ENCODE measurements at regions not wholly inside any gene's neighbourhood (a gene's known extent, or its start where the extent isn't known, plus 50 kb on each side); places are given as distances from the start of the nearest gene placed in this dataset.
"Not testable (repeated sequence)": the region's sequence is repeated elsewhere in the genome, so short reads cannot be mapped to it uniquely, and the experiment has no call there.

DNA sequence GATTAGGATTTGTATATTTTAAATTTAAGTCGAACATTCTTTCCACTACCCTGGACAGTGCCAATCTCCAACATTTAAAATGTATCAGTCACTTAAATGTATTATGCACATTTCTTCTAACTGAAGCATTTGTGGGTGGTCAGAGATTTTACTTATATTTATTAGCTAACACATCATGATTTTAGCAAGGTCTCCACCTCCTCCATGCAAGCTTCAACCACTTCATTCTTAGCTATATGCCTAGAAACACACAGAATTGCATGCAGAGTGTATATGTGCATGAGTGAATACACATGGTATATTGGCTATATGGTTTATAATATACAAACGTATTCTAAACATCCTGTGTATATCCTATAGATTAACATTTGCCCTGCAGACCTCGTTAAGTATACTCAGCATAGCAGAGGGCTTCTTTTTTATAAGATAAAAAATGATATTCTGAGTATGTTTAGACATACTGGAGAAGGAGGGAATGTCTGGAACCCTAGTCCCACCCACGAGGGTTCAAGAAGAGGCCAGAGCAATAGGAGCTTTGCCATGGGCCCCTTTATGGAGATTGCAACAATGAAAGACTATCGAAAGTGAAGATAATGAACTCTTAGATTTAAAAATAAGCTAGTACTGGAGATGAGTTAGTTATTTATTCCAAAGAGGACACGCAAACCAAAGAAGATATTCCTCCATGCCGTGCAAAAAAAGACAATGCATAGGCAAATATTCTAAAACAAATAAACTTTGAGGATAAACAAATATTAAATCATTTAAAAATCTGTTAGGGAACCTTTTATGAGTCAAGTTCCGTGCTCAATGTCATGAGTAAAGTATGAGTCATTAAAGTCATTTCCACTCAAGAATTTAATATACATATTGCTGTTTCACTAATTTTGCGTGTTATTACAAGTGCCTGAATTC lies 480.4 kb downstream of the SIPA1L2 start:
- no peak overlapping the region for H3K4me3 Mint-ChIP-seq
- peaks cover 3% of the 10 kb centered on the region for H3K27me3 Mint-ChIP-seq
- H3K4me1 Mint-ChIP-seq, result no peaks in the 10 kb centered on the region
- H3K9me3 Mint-ChIP-seq, result no peaks in the 10 kb centered on the region
- no peaks in the 10 kb centered on the region for H3K36me3 Mint-ChIP-seq
- H3K27ac Mint-ChIP-seq, result no peak overlapping the region

DNA sequence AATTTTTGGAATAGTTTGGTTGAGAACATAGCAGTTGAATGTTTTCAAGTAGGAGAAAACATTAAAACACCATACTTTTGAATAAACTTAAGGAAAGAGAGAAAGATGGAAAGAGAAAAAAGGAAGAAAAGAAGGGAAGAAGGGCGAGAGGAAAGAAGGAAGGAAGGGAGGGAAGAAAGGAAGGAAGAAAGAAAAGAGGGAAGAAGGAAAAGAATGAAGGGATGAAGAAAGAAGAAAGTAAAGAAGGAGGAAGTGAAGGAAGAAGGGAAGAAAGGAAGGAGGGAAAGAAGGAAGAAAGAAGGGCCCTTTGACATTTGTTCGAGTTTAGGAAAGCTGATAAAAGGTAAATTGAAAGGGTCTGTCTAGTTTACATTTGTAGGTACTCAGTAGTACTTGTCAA lies 482.7 kb downstream of the SIPA1L2 start:
- Mint-ChIP-seq H3K4me3 (no peak overlapping the region), H3K27ac (no peak overlapping the region), H3K9me3 (no peaks in the 10 kb centered on the region), H3K27me3 (peaks cover 3% of the 10 kb centered on the region), H3K4me1 (no peaks in the 10 kb centered on the region), H3K36me3 (no peaks in the 10 kb centered on the region)

DNA sequence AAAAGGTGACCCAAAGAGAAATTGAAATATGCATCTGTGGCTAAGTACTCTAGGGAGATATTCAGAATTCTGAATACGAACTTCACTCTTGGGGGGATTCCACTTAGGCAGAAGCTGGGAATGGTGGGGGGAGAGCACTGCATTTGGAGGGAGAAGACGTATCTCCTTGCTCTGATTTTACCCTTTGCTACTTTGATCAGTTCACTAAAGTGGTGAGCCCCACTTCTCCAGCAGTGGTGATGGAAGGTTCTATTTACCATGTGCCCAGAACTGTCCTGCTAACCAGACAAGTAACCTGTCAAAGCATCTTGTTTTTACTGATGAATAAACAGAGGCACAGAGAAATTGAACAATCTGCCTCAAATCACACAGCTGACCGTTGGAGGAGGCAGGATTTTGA lies 483.4 kb downstream of the SIPA1L2 start:
- H3K27me3 Mint-ChIP-seq, result peaks cover 3% of the 10 kb centered on the region
- H3K9me3 Mint-ChIP-seq, result no peaks in the 10 kb centered on the region
- no peak overlapping the region for H3K4me3 Mint-ChIP-seq
- H3K27ac Mint-ChIP-seq, result no peak overlapping the region
- no peaks in the 10 kb centered on the region for H3K36me3 Mint-ChIP-seq
- no peaks in the 10 kb centered on the region for H3K4me1 Mint-ChIP-seq

DNA sequence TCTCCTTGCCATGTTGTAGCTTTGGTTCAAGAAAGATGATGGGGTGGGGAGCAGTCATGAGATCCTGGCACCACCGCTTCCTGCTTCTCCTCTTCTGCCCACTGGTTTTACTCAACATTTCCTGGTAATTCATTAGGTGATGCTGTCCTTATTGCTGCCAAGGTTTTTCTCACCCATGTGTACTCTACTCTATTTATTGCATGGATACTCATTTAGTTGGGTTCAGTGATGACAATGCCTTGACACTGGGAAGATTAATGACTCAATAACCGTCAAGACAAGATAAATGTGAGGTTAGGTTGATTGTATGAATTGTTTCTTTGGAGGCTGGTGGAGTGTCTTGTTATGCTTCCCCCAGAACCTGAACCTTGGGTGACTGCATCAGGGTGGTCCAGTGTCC lies 484.2 kb downstream of the SIPA1L2 start:
- no peak overlapping the region for H3K4me3 Mint-ChIP-seq
- H3K27ac Mint-ChIP-seq, result no peak overlapping the region
- no peaks in the 10 kb centered on the region for H3K4me1 Mint-ChIP-seq
- peaks cover 2% of the 10 kb centered on the region for H3K9me3 Mint-ChIP-seq
- H3K27me3 Mint-ChIP-seq, result peaks cover 3% of the 10 kb centered on the region
- no peaks in the 10 kb centered on the region for H3K36me3 Mint-ChIP-seq

DNA sequence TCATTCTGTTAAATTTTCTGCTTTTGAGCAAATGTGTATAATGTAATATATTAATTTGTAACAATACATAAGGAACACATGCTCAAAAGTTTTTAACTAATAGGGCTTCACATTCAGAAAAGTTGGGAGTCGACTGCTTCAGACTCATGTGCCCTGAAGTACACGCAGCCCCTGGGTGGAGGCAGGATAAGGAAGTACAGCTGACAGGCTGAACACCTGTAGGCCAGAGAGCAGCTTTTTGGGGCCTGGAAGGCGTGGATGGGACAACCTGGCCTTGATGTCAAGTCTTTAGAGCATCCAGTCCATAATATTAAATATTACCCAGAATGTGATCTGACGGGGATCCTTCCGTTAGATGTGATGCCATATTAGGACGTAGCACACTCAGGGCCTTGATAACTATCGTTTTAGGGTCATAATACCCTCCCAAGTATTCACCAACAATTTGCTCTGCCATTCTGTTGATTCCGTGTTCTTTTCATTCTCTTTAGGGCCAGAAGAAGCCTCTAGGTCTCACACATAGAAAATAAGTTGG lies 485.2 kb downstream of the SIPA1L2 start:
- no peak overlapping the region for H3K4me3 Mint-ChIP-seq
- peaks cover 5% of the 10 kb centered on the region for H3K9me3 Mint-ChIP-seq
- H3K36me3 Mint-ChIP-seq, result no peaks in the 10 kb centered on the region
- peaks cover 3% of the 10 kb centered on the region for H3K27me3 Mint-ChIP-seq
- H3K4me1 Mint-ChIP-seq, result no peaks in the 10 kb centered on the region
- no peak overlapping the region for H3K27ac Mint-ChIP-seq

DNA sequence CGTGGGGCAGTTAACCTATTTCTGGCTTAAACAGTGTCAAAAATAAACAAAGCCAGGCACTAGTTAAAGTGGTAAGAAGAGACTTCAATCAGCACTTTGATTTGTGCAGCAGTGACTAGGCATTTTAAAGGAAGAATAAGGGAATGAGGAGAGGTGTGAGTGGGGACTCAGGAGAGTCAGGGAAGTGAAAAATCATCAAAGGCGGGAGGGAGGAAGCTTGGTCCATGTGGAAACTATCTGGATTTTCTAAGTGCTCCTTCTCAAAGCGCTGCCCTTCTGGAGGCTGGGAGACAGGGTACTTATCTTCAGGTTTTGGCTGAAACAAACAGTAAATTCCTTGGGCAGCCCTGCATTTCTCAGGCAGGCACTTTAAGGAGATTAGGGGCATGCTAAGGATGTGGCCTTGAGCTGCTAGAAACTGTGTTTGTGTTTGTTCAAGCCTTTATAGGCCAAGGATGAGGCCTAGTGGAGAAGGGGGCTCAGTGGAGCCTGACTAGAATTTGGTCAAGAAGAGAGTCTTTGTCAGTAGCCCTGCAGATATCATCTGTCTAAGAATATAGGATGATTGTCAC lies 486.5 kb downstream of the SIPA1L2 start:
- Mint-ChIP-seq H3K27me3 (peaks cover 3% of the 10 kb centered on the region), H3K4me1 (no peaks in the 10 kb centered on the region), H3K9me3 (peaks cover 5% of the 10 kb centered on the region), H3K36me3 (no peaks in the 10 kb centered on the region), H3K27ac (no peak overlapping the region), H3K4me3 (no peak overlapping the region)

DNA sequence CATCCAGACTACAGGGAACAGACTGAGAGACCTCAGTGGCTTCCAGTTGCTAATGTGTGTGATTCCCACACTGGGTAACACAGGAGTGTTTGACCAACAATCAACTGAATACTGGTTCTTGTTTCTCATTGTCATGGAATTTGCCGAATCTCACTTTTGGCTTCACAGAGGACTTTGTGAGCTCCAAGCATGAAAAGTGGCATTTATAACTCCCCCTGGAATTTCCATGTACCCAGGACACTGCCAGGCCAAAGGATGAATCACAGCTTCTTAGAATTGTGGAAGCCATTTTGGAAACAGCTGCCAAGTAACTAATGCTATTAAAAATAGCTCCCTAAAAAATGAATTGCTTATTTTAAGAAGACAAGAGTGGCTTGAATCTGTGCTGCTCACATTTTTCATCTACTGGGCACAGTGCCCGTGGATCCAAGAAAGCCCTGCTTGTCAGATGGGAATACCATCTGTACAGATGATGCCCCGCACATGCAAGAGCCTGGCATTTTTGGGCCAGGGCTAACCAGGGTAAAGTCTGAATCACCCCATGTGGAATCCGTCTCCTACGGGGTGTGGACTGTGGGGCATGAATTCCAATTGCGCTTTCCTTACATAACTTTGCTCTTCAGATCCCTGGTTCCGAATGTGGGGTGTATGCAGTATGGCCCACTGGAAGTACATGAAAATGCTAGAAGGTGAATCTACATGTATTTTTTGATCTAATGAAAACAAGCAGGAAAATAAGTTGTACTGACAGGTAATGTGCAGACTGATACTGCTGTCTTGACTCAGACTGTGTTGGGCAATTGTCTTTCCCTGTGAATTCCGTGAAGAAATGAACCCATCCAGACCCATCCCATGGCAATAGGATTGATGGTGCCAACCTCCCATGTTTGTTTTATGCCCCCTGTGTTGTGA lies 487.3 kb downstream of the SIPA1L2 start:
- Mint-ChIP-seq H3K27me3 (peaks cover 3% of the 10 kb centered on the region), H3K9me3 (peaks cover 5% of the 10 kb centered on the region), H3K27ac (no peak overlapping the region), H3K4me3 (no peak overlapping the region), H3K4me1 (no peaks in the 10 kb centered on the region), H3K36me3 (no peaks in the 10 kb centered on the region)

DNA sequence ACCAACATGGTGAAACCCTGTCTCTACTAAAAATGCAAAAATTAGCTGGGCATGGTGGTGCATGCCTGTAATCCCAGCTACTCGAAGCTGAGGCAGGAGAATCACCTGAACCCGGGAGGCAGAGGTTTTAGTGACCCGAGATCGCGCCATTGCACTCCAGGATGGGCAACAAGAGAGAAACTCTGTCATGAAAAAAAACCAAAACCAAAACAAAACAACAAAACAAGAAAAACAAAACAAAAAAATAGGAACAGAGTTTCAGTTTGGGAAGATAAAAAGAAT lies 488.8 kb downstream of the SIPA1L2 start:
- not testable (repeated sequence) for H3K4me3 Mint-ChIP-seq, H3K27ac Mint-ChIP-seq

DNA sequence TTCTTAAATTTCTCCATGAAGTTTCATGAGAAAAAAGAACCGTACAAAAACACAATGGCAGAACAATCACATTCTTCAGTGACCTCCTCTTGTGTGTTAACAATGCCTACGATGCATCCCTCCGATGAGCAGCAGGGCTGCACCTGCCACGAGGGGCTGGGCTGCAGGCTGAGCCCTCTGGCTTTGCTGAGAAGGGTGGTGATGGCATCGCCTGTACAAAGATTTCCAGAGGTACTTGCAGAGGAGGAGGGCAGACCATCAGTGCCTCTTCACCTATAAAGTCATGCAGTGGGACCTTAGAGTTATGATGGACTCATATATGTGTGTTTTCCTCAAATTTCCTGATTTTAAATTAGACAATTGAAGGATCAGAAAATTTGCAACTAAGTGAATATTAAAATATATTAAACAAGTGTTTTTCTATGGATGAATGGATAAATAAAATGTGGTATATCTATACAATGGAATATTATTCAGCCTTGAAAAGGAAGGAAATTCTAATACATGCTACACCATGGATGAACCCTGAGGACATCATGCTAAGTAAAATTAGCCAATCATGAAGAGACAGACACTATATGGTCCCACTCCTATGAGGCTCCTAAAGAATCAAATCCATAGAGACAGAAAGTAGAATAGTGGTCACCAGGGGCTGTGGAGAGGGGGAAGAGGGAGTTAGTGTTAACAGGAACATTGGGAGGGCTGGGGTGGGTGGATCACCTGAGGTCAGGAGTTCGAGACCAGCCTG lies 489.3 kb downstream of the SIPA1L2 start:
- Mint-ChIP-seq H3K4me1 (no peaks in the 10 kb centered on the region), H3K36me3 (no peaks in the 10 kb centered on the region), H3K27ac (no peak overlapping the region), H3K27me3 (peaks cover 5% of the 10 kb centered on the region), H3K9me3 (peaks cover 5% of the 10 kb centered on the region), H3K4me3 (no peak overlapping the region)

More for the DNA sequence above, 488.8 kb downstream of the SIPA1L2 start:
- not testable (repeated sequence) for H3K36me3 Mint-ChIP-seq, H3K27me3 Mint-ChIP-seq, H3K9me3 Mint-ChIP-seq, H3K4me1 Mint-ChIP-seq

DNA sequence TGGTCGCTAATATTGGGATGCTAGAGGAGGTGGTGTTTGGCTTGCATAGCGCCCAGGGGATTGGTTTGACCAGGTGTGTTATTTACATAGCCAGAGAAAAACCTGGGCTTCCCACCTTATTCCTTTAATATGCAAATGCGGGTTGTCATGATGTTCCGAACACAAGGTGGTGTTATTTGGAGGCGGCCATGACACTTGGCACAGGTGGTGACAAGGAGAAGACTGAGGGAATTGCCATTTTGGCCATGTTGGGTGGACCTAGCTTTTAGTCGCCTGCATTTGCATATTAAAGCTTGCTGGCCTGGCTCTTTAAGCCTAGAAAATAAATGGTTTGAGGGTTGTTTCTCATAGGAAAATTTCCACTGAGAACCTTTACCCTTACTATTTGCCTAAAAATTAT lies 490.5 kb downstream of the SIPA1L2 start:
- H3K36me3 Mint-ChIP-seq, result no peaks in the 10 kb centered on the region
- no peak overlapping the region for H3K4me3 Mint-ChIP-seq
- H3K27me3 Mint-ChIP-seq, result peaks cover 5% of the 10 kb centered on the region
- peaks cover 5% of the 10 kb centered on the region for H3K9me3 Mint-ChIP-seq
- H3K4me1 Mint-ChIP-seq, result no peaks in the 10 kb centered on the region
- no peak overlapping the region for H3K27ac Mint-ChIP-seq

DNA sequence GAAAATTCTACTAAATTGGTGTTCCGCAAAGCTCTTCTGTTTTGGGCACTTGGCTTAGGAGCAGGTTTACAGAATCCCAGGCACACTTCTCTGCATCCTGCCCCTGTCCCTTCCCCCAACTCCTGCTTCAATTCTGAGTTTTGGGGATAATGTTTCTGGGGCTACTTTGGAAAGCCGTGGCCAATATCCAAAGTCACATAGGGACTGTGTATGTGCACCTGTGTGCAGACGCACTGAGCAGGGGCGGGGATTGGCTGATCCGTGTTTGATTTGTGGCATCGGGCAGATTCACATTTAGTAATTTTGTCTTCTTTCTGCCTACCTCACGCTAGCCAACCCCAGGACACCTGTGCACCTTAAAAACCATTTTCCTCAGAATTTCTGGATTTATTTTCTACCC lies 491.9 kb downstream of the SIPA1L2 start:
- H3K36me3 Mint-ChIP-seq, result no peaks in the 10 kb centered on the region
- H3K27me3 Mint-ChIP-seq, result peaks cover 5% of the 10 kb centered on the region
- no peaks in the 10 kb centered on the region for H3K4me1 Mint-ChIP-seq
- H3K27ac Mint-ChIP-seq, result no peak overlapping the region
- H3K9me3 Mint-ChIP-seq, result peaks cover 5% of the 10 kb centered on the region
- H3K4me3 Mint-ChIP-seq, result no peak overlapping the region

DNA sequence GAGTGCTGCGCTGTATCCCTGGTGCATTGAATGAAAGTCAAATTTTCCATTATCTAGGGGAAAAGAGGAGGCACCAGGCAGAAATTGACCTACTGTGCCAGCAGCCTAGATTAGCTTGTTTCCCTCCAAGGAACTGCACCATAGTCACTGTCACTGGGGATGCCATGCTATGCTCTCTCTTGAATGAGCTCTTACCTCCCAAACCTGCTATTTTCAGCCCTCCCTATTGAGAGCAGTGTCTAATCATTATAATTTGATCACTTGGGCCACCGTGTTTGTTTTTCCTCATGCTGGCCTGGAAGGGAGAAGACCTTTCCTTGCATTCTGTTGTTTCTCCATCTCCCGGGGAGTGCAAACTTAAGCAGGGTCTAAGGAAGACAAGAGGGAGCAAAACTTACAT lies 492.9 kb downstream of the SIPA1L2 start:
- Mint-ChIP-seq H3K4me1 (no peaks in the 10 kb centered on the region), H3K27me3 (peaks cover 5% of the 10 kb centered on the region), H3K4me3 (no peak overlapping the region), H3K27ac (no peak overlapping the region), H3K9me3 (peaks cover 5% of the 10 kb centered on the region), H3K36me3 (no peaks in the 10 kb centered on the region)

DNA sequence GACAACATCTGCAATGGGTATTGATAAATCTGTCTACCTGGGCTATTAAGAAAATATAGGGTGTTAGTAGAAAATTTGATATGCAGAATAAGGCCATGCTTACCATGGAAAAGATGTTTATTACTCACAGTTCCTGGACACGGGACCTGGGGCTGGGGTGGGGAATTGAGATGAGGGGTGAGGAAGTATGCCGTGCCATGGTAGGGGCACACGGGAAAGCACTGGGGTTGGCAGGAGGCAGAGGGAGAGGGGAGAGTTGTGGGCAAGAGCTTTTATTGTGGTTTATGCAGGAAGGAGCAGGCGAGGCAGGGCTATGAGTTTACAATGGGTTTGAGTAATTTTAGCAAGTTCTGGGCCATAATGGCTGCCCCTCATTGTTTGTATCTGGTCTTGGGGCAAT lies 493.8 kb downstream of the SIPA1L2 start:
- H3K4me3 Mint-ChIP-seq, result no peak overlapping the region
- no peaks in the 10 kb centered on the region for H3K4me1 Mint-ChIP-seq
- H3K9me3 Mint-ChIP-seq, result peaks cover 5% of the 10 kb centered on the region
- peaks cover 5% of the 10 kb centered on the region for H3K27me3 Mint-ChIP-seq
- H3K27ac Mint-ChIP-seq, result no peak overlapping the region
- no peaks in the 10 kb centered on the region for H3K36me3 Mint-ChIP-seq

DNA sequence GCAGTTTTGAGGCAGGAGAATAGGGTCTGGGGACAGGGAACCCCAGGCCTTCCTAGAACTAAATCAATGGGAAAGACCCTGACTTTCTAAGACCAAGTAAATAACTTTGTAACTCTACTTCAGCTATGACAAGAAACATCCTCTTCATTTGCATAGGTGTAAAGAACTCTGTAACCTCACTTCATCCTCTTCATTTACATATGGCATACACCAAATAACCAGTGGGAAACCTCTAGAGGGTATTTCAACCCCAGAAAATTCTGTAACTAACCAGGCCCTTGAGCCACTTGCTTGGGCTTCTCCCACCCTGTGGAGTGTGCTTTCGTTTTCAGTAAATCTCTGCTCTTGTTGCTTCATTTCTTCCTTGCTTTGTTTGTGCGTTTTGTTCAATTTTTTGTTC lies 495.6 kb downstream of the SIPA1L2 start:
- H3K9me3 Mint-ChIP-seq, result no peaks in the 10 kb centered on the region
- no peaks in the 10 kb centered on the region for H3K4me1 Mint-ChIP-seq
- no peak overlapping the region for H3K4me3 Mint-ChIP-seq
- no peak overlapping the region for H3K27ac Mint-ChIP-seq
- H3K36me3 Mint-ChIP-seq, result no peaks in the 10 kb centered on the region
- peaks cover 6% of the 10 kb centered on the region for H3K27me3 Mint-ChIP-seq

DNA sequence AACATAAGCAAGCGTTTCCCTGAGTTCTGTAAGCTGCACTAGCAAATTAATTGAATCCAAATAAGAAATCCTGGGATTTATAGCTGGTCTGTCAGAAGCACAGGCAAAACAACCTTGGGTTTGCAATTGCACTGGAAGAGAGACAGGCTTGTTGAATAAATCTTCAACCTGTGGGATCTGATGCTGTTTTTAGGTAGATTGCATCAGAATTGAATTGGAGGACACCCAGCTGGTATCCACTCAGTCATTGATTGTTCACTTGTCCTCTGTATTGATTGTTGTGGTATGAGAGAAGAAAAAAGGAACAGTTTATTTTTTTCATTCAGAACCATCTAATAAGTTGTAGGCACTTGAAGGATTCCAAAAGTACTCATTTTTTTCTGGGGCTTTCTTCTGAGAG lies 497.4 kb downstream of the SIPA1L2 start:
- Mint-ChIP-seq H3K36me3 (no peaks in the 10 kb centered on the region), H3K4me3 (no peak overlapping the region), H3K9me3 (peaks cover 6% of the 10 kb centered on the region), H3K27ac (no peak overlapping the region), H3K4me1 (no peaks in the 10 kb centered on the region), H3K27me3 (peaks cover 11% of the 10 kb centered on the region)

Data from activated naive CD4-positive, alpha-beta T cell treated with anti-CD3 and anti-CD28 coated beads, Interleukin-2, amount 50 U/mL, for 24 hours (primary cell).